ENCODE measurements at regions not wholly inside any gene's neighbourhood (a gene's known extent, or its start where the extent isn't known, plus 50 kb on each side); places are given as distances from the start of the nearest gene placed in this dataset.

DNA sequence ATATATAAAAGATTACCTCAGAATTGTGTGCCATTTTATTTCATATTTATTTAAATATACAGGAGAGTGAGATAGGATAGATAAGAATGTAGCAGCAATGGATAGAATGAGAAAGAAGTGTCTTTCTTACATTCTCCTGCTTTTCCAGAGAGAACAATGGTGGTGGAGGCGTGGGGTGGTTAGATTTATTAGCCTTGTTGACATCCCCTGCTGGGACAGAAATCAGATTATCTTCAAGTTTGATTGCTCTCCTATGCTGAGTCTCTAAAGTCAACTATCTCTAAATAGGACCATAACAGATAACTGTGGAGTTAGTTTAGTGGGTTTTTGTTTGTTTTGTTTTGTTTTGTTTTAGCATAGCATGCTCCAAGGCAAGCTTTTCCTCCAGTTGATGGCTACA is 397.6 kb downstream of the LRFN5 start:
- no peak for DNase-seq

GRCh38 chr14:42002141-42002540 is 395.5 kb downstream of the LRFN5 start:
- DNase-seq = no peak

DNA sequence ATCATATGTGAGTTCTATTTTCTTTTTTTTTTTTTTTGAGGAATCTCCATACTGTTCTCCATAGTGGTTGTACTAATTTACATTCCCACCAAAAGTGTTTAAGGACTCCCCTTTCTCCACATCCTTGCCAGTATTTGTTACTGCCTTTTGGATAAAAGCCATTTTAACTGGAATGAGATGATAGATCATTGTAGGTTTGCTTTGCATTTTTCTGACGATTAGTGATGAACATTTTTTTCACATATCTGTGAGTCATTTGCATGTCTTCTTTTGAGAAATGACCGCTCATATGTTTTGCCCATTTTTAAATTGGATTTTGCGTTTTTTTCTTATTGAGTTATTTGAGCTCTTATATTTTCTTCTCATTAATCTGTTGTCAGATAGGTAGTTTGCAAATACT is 394.8 kb downstream of the LRFN5 start:
- DNase-seq = no peak

GRCh38 chr14:42000450-42000849 is 393.8 kb downstream of the LRFN5 start:
- DNase-seq = no peak

GRCh38 chr14:41993687-41994086 is 387.0 kb downstream of the LRFN5 start:
- DNase-seq = no peak

- no peak for DNase-seq
These were observed 380.0 kb downstream of the LRFN5 start for GRCh38 chr14:41986700-41987099.

GRCh38 chr14:41986083-41986645 is 379.5 kb downstream of the LRFN5 start:
- no peak for DNase-seq

DNA sequence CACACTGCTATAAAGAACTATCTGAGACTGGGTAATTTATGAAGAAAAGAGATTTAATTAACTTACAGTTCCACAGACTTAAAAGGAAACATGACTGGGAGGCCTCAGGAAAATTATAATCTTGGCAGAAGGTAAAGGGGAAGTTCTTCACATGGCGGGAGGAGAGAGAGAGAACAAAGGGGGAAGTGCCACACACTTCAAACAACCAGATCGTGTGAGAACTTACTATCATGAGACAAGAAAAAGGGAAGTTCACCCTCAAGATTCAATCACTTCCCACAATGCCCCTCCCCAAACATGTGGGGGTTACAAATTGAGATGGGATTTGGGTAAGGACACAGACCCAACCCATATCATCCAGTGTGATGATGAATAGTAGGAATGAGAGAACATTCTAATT is 366.5 kb downstream of the LRFN5 start:
- DNase-seq = no peak

GRCh38 chr14:41972531-41972930 is 365.9 kb downstream of the LRFN5 start:
- no peak for DNase-seq

- no peak for DNase-seq
These were observed 353.6 kb downstream of the LRFN5 start for GRCh38 chr14:41960281-41960680.

GRCh38 chr14:41957459-41957858 is 350.8 kb downstream of the LRFN5 start:
- no peak for DNase-seq

All from stimulated activated CD4-positive, alpha-beta T cell treated with anti-CD3 and anti-CD28 coated beads, Interleukin-4, amount 100 ng/mL, for 1 hour (primary cell).